GM19395 (cell line): ENCODE measurements at regions not wholly inside any gene's neighbourhood (a gene's known extent, or its start where the extent isn't known, plus 50 kb on each side); places are given as distances from the start of the nearest gene placed in this dataset.

Experiments used
- ATAC-seq: cut with Tn5 transposase; IDR thresholded peaks from one replicate; pipeline ENCODE4 v1.9.1; 2021; ENCODE audit warnings: mild to moderate bottlenecking, moderate library complexity; ENCODE audit not compliant: unreplicated experiment

GRCh38 chr2:8542381-8543059, 139.3 kb upstream of the ID2 start:
- no peak for ATAC-seq

GRCh38 chr2:8543060-8543382, 138.8 kb upstream of the ID2 start:
- peak; percentile 29 for ATAC-seq

- ATAC-seq: peak; percentile 77
Measured at GRCh38 chr2:8543383-8544170, 138.3 kb upstream of the ID2 start.

GRCh38 chr2:8544171-8544785, 137.6 kb upstream of the ID2 start:
- ATAC-seq: peak; percentile 0

- ATAC-seq: peak; percentile 56
Measured at GRCh38 chr2:8544786-8545694, 136.8 kb upstream of the ID2 start.

- no peak for ATAC-seq
Measured at GRCh38 chr2:8545695-8546611, 135.9 kb upstream of the ID2 start.

GRCh38 chr2:8546612-8547283, 135.1 kb upstream of the ID2 start:
- ATAC-seq: no peak

- ATAC-seq: no peak
Measured at GRCh38 chr2:8547284-8548064, 134.4 kb upstream of the ID2 start.

GRCh38 chr2:8548065-8548618, 133.7 kb upstream of the ID2 start:
- ATAC-seq: no peak

- no peak for ATAC-seq
Measured at GRCh38 chr2:8548619-8549150, 133.2 kb upstream of the ID2 start.

GRCh38 chr2:8549273-8549922, 132.5 kb upstream of the ID2 start:
- ATAC-seq: no peak

GRCh38 chr2:8549942-8550341, 131.9 kb upstream of the ID2 start:
- ATAC-seq: no peak

GRCh38 chr2:8550481-8550880, 131.4 kb upstream of the ID2 start:
- ATAC-seq: no peak

- ATAC-seq: no peak
Measured at GRCh38 chr2:8550937-8551621, 130.8 kb upstream of the ID2 start.

- ATAC-seq: peak; percentile 75
Measured at GRCh38 chr2:8551622-8552074, 130.2 kb upstream of the ID2 start.

GRCh38 chr2:8552293-8552801, 129.5 kb upstream of the ID2 start:
- ATAC-seq: peak; percentile 50

GRCh38 chr2:8553643-8554042, 128.2 kb upstream of the ID2 start:
- no peak for ATAC-seq
